IMR-90 (cell line): ENCODE measurements at regions not wholly inside any gene's neighbourhood (a gene's known extent, or its start where the extent isn't known, plus 50 kb on each side); places are given as distances from the start of the nearest gene placed in this dataset.

Experiments
- ATAC-seq: fragments of 200-7000 bp; cut with Tn5 transposase; 2 replicates; pipeline ENCODE4 v1.9.1; 2020; ENCODE audit warnings: low read depth, mild to moderate bottlenecking, moderate library complexity
- BruUV-seq: library from RNA; stranded (reverse); fragments of 400-500 nt; replicated peaks from 2 replicates; lab custom pipeline; 2021; lab: Mats Ljungman, UMichigan
- CTCF ChIA-PET: fragments of 300-600 bp; formaldehyde crosslinking; extraction: SDS; loops from one replicate; lab custom pipeline; 2021; ENCODE audit warnings: antibody characterized with exemption; lab: Yijun Ruan, JAX
- POLR2A ChIA-PET: fragments of 300-600 bp; sonication (Branson Sonifier 250); formaldehyde crosslinking; loops from one replicate; lab custom pipeline; 2022; ENCODE audit warnings: antibody characterized with exemption; ENCODE audit not compliant: unreplicated experiment; lab: Charles Lee
- DNase-seq: peaks from one replicate; pipeline ENCODE4 v3.0.0; 2013
- H2AFZ ChIP-seq: replicated peaks from 2 replicates; pipeline ENCODE3; 2013; ENCODE audit warnings: low read length, mild to moderate bottlenecking; ENCODE audit not compliant: poor library complexity
- H2AK5ac ChIP-seq: 2 replicates; pipeline ENCODE4 v1.6.1; 2013; ENCODE audit warnings: low read depth, low read length, inconsistent platforms
- H2AK9ac ChIP-seq: replicated peaks from 2 replicates; pipeline ENCODE3; 2013; ENCODE audit warnings: mild to moderate bottlenecking, low read depth, low read length, moderate library complexity; ENCODE audit not compliant: poor library complexity
- H2BK120ac ChIP-seq: 2 replicates; pipeline ENCODE4 v1.6.1; 2013; ENCODE audit warnings: low read depth, low read length, inconsistent platforms
- H2BK15ac ChIP-seq: 3 replicates; pipeline ENCODE4 v1.6.1; 2013; ENCODE audit warnings: low read depth, low read length, inconsistent platforms
- H2BK20ac ChIP-seq: 2 replicates; pipeline ENCODE4 v1.6.1; 2013; ENCODE audit warnings: low read depth, mild to moderate bottlenecking, inconsistent platforms, low read length, moderate library complexity
- H2BK5ac ChIP-seq: 2 replicates; pipeline ENCODE4 v1.6.1; 2013; ENCODE audit warnings: mild to moderate bottlenecking, low read depth, low read length, inconsistent platforms; ENCODE audit not compliant: poor library complexity, severe bottlenecking
- H3K14ac ChIP-seq: replicated peaks from 2 replicates; pipeline ENCODE4 v1.6.1; 2013; ENCODE audit warnings: low read depth, low read length, inconsistent platforms
- H3K18ac ChIP-seq: 2 replicates; pipeline ENCODE4 v1.6.1; 2013; ENCODE audit warnings: low read depth, low read length, control low read depth
- H3K23ac ChIP-seq: 2 replicates; pipeline ENCODE4 v1.6.1; 2013; ENCODE audit warnings: low read depth, low read length, inconsistent platforms
- H3K27ac ChIP-seq: 2 replicates; pipeline ENCODE4 v1.5.1; 2013; ENCODE audit warnings: mild to moderate bottlenecking, control low read depth, low read length; ENCODE audit not compliant: insufficient read depth
- H3K27me3 ChIP-seq: 2 replicates; pipeline ENCODE4 v1.6.1; 2013; ENCODE audit warnings: low read length; ENCODE audit not compliant: control insufficient read depth, insufficient read depth
- H3K36me3 ChIP-seq: 2 replicates; pipeline ENCODE4 v1.6.1; 2013; ENCODE audit warnings: low read length, mixed read lengths; ENCODE audit not compliant: control insufficient read depth, insufficient read depth
- H3K4ac ChIP-seq: 2 replicates; pipeline ENCODE4 v1.6.1; 2013; ENCODE audit warnings: low read depth, low read length, inconsistent platforms
- H3K4me1 ChIP-seq: 2 replicates; pipeline ENCODE4 v1.6.1; 2013; ENCODE audit warnings: low read length, mixed read lengths; ENCODE audit not compliant: control insufficient read depth, insufficient read depth
- H3K4me2 ChIP-seq: 2 replicates; pipeline ENCODE4 v1.6.1; 2013; ENCODE audit warnings: low read depth, mild to moderate bottlenecking, control low read depth, low read length, moderate library complexity
- H3K4me3 ChIP-seq: 2 replicates; pipeline ENCODE4 v1.5.1; 2013; ENCODE audit warnings: low read depth, mild to moderate bottlenecking, control low read depth, low read length, moderate library complexity; ENCODE audit not compliant: insufficient read depth
- H3K56ac ChIP-seq: 2 replicates; pipeline ENCODE4 v1.6.1; 2013; ENCODE audit warnings: low read length, inconsistent platforms; ENCODE audit not compliant: insufficient read depth; ENCODE audit errors: extremely low read depth
- H3K79me1 ChIP-seq, 2 experiments: 2 replicates each; pipeline ENCODE4 v1.6.1; 2013; ENCODE audit warnings: low read length in 2 of 2, inconsistent platforms in 1 of 2, low read depth in 1 of 2
- H3K9ac ChIP-seq: 2 replicates; pipeline ENCODE4 v1.6.1; 2013; ENCODE audit warnings: low read depth, low read length, control low read depth
- H3K9me1 ChIP-seq: 2 replicates; pipeline ENCODE4 v1.6.1; 2013; ENCODE audit warnings: low read length, inconsistent platforms; ENCODE audit not compliant: insufficient read depth
- H3K9me3 ChIP-seq: 2 replicates; pipeline ENCODE4 v1.6.1; 2013; ENCODE audit warnings: low read length; ENCODE audit not compliant: control insufficient read depth, insufficient read depth
- H4K20me1 ChIP-seq: 2 replicates; pipeline ENCODE4 v1.6.1; 2013; ENCODE audit warnings: low read length, inconsistent platforms; ENCODE audit not compliant: insufficient read depth
- H4K5ac ChIP-seq: 2 replicates; pipeline ENCODE4 v1.6.1; 2013; ENCODE audit warnings: mild to moderate bottlenecking, low read depth, low read length, control low read depth
- H4K8ac ChIP-seq, 2 experiments: 2 replicates each; pipeline ENCODE4 v1.6.1; 2013; ENCODE audit warnings: low read depth in 2 of 2, low read length in 2 of 2, control low read depth in 1 of 2, inconsistent platforms in 1 of 2
- H4K91ac ChIP-seq: 2 replicates; pipeline ENCODE4 v1.6.1; 2013; ENCODE audit warnings: low read depth, low read length, inconsistent platforms; ENCODE audit not compliant: insufficient read depth
- CEBPB ChIP-seq: IDR thresholded peaks from 2 replicates; pipeline ENCODE4 v1.6.1; 2012; ENCODE audit warnings: low read depth, low read length, improper control_type of control experiment
- MAFK ChIP-seq: IDR thresholded peaks from 2 replicates; pipeline ENCODE4 v1.6.1; 2012; ENCODE audit warnings: low read depth, low read length, improper control_type of control experiment
- SMC3 ChIP-seq: fragments of 150-350 bp; IDR thresholded peaks from 2 replicates; pipeline ENCODE4 v1.6.1; 2016; ENCODE audit warnings: low read depth, mild to moderate bottlenecking, antibody characterized with exemption, low read length, moderate library complexity
- WGBS, 2 experiments: methylation state at CpG; one replicate each; pipeline versions ENCODE4 v1.1.5 to v1.1.7; 2013; ENCODE audit warnings: missing lambda C conversion rate in 2 of 2; ENCODE audit not compliant: insufficient read length in 1 of 2; ENCODE audit errors: extremely low coverage in 2 of 2; 5-methylcytosine and 5-hydroxymethylcytosine counted together
- dilution Hi-C: fragments of 300-500 bp; cut with HindIII; formaldehyde crosslinking; loops from one replicate; pipeline ENCODE4 v1.14.3; 2018; ENCODE audit warnings: low sequenced_read_pairs; ENCODE audit not compliant: unreplicated experiment
- in situ Hi-C: fragments of 300-500 bp; cut with MboI; formaldehyde crosslinking; loops from 3 replicates; pipeline ENCODE4 v1.14.3; 2019; ENCODE audit warnings: low sequenced_read_pairs, inconsistent platforms, mixed read lengths
- intact Hi-C: fragments of 100-400 bp; cut with micrococcal nuclease; formaldehyde crosslinking; loops from 2 replicates; pipeline ENCODE4 v1.10.0; 2022

DNA sequence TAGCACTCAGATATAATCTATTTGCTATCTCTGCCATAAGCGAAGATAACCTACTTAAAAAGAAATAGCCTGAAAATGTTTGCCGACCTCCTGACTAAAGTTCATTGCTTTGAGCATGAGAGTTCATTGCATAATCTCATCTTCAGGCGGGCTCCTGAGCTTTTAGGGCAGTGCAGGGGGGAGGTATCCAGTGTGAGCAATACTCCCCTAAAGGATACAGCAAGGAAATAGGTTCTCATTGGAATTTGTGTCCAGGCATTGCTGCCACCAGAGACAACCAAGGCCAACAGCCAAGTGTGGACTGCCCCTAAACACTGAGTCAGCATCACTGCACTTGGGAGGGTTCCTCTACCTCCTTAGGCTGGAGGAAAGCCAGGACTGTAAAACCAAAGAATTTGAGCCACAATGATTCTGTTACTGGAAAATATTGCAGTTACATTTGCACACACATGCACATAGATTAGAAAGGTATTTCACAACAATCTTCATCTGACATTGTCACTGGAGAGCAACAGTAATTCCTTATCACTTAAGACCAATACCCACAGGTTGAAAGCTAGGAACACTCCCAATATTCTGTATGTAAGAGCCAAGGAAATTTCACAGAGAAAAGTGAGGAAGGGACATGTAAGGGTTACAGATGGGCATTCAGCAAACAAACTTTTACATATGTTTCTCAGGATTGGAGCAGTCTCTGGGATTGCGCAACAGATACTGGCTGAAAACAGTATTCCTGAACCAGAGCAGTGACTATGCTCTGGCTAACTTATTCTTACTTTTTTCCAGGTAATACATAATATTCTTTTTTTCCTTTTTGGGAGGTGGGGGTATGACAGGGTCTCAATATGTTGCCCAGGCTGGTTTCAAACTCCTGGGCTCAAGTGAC lies 98.6 kb upstream of the TLE1 start:
- no peak overlapping the region for H3K14ac ChIP-seq
- DNase-seq, result peak; percentile 87
- no peaks in the 10 kb centered on the region for H3K27me3 ChIP-seq
- no peaks in the 10 kb centered on the region for H3K9me3 ChIP-seq
- ChIA-PET CTCF (no interaction called here), POLR2A (no interaction called here)
- H2BK15ac ChIP-seq, result no peak overlapping the region
- H3K9ac ChIP-seq, result no peak overlapping the region
- no peak overlapping the region; the same call in 1 of the 2 replicates for H4K91ac ChIP-seq
- H3K36me3 ChIP-seq, result no peaks in the 10 kb centered on the region
- H2AFZ ChIP-seq, result no peak overlapping the region
- H3K27ac ChIP-seq, result peak overlapping the region; percentile 2; the same call in 1 of the 2 replicates
- H3K4me2 ChIP-seq, result no peak overlapping the region
- intact Hi-C loops (loop anchor here (2.0 kb wide), 1 partner anchor 55 kb away; no protein-coding TSS in a partner anchor), in situ Hi-C loops (no loop called here), dilution Hi-C loops (no loop called here)
- no peak overlapping the region for H2BK120ac ChIP-seq
- H3K56ac ChIP-seq, result no peak overlapping the region
- no peak overlapping the region for H4K8ac ChIP-seq
- BruUV-seq, result no TSS peak
- H2AK9ac ChIP-seq, result no peak overlapping the region
- no peak overlapping the region for H4K5ac ChIP-seq
- H2AK5ac ChIP-seq, result no peak overlapping the region
- H3K4ac ChIP-seq, result no peak overlapping the region
- no peaks in the 10 kb centered on the region for H3K79me1 ChIP-seq
- WGBS, 2 experiments, result no CpG with 5 or more reads among the region's 4 CpGs
- no peaks in the 10 kb centered on the region for H4K20me1 ChIP-seq
- H3K4me3 ChIP-seq, result no peak overlapping the region
- H2BK5ac ChIP-seq, result peak overlapping the region; percentile 68
- no peak overlapping the region; the same call in 1 of the 2 replicates for H2BK20ac ChIP-seq
- TF ChIP-seq MAFK, result peak; percentile 92
- TF ChIP-seq SMC3, result no peak
- peak; percentile 99 for TF ChIP-seq CEBPB
- 0 out of 2 replicates have a peak overlapping the region, but pooled peaks have one; percentile 21 for H3K23ac ChIP-seq
- no peak overlapping the region; the same call in 1 of the 2 replicates for H3K18ac ChIP-seq
- peaks cover 2% of the 10 kb centered on the region for H3K4me1 ChIP-seq
- H3K9me1 ChIP-seq, result 0 out of 2 replicates have a peak, but pooled peaks cover 2% of the 10 kb centered on the region
- ATAC-seq, result peak; percentile 91
